Putamen (tissue), 1 donor: ENCODE measurements at regions not wholly inside any gene's neighbourhood (a gene's known extent, or its start where the extent isn't known, plus 50 kb on each side); places are given as distances from the start of the nearest gene placed in this dataset.

ENCODE experiments used
- DNase-seq: peaks from one replicate; pipeline ENCODE4 v3.0.0-alpha.2; 2016; ENCODE audit warnings: low spot score

- DNase-seq = no peak
Observed at GRCh38 chr4:35063031-35063570, 1181.2 kb downstream of the ARAP2 start.

GRCh38 chr4:35066406-35066805 lies 1177.9 kb downstream of the ARAP2 start:
- DNase-seq = no peak

- no peak for DNase-seq
Observed at GRCh38 chr4:35080799-35081198, 1163.5 kb downstream of the ARAP2 start.

DNA sequence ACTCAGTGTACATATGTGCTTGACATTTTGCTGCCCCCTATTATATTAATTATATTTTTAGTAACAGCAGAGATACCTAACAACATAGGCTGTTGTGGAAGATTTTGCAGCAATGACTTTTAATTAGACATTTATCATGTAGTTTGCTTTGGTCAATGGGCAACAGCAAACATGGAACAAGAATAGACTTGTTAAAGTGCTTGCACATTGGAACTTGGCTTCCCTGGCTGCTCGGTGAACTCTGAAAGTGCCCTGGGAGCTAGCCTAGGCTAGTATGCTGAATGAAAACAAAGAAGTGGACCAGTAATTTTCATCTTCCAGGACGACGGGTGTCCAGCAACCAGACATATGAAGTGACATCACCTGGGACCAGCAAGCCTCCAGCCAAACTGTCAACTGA lies 1157.1 kb downstream of the ARAP2 start:
- DNase-seq = no peak

GRCh38 chr4:35100932-35101331 lies 1143.4 kb downstream of the ARAP2 start:
- DNase-seq = no peak

GRCh38 chr4:35102066-35102465 lies 1142.2 kb downstream of the ARAP2 start:
- no peak for DNase-seq

- no peak for DNase-seq
Observed at GRCh38 chr4:35105486-35105885, 1138.8 kb downstream of the ARAP2 start.

DNA sequence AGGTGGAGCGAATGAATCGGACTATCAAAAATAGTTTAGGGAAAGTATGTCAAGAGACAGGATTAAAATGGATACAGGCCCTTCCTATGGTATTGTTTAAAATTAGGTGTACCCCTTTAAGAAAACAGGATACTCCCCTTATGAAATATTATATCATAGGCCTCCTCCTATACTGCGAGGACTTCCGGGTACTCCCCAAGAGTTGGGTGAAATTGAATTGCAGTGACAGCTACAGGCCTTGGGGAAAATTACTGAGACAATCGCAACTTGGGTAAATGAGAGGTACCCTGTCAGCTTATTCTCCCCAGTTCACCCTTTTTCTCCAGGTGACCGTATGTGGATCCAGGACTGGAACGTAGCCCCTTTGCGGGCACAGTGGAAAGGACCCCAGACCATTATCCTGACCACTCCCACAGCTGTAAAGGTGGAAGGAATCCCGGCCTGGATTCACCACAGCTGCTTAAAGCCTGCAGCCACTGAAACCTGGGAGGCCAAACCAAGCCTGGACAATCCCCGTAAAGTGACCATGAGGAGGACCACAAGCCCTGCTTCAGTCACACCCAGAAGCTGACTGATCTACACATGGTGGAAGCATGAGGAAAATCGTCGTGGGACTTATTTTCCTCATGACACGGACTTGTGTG lies 1138.1 kb downstream of the ARAP2 start:
- DNase-seq = no peak

DNA sequence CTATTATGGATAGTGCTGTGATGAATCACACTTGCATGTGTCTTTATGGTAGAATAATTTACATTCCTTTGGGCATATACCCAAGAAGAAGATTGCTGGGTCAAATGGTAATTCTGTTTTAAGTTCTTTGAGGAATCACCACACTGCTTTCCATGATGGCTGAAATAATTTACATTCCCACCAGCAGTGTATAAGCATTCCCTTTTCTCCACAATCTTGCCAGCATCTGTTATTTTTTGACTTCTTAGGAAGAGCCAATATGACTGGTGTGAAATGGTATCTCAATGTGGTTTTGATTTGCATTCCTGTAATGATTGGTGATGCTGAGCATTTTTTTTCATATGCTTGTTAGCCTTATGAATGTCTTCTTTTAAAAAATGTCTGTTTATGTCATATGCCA lies 1120.2 kb downstream of the ARAP2 start:
- DNase-seq = no peak

DNA sequence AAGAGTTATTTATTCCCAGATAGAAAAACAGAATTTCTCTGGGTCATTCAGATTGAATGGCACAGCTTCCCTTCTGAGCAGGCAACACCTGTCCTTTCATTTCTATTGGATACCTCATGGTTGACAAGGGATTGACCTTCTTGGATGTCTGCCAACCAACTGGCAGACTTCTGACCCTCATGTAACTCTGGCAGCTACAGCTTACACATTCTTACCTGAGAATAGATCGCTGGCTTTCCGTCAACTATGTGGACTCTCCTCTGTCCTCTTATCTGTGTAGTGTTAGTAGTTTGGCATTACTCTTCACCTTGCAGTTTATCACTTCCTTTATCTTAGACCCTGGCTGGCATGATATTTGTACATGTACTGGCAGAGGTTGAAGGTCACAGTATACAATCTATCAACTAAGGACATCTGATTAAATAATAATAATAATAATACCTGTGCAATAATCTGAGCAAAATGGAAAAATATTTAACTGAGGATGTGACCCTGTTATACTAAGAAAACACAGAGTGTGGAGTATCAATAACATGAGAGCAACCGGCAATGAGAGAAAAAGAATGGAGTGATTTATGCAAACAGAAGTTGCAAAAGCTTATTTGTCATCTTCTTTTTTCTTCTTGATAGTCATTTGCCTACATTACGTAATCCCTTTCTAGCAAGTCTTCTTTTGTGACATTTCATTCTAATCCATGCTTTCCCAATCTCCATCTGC lies 1118.2 kb downstream of the ARAP2 start:
- no peak for DNase-seq

DNA sequence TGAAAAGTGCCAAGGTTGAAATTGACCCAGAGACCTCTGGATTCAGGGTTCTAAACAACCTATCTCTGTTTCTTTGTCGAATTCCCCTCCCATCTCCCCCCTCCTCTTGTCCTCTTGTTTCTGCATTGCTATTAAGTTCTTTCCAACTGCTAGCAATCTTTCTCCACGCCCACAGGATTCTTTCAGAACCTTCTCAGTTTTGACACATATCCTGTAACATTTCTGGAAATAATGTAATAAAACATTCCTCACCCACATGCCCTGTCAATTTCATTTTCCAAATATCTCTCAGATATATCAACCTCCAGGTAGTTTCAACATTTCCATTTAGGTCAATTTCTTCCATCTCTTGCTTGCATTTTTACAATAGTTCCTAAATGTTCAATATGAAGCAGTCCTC lies 1105.9 kb downstream of the ARAP2 start:
- DNase-seq = peak; percentile 61

DNA sequence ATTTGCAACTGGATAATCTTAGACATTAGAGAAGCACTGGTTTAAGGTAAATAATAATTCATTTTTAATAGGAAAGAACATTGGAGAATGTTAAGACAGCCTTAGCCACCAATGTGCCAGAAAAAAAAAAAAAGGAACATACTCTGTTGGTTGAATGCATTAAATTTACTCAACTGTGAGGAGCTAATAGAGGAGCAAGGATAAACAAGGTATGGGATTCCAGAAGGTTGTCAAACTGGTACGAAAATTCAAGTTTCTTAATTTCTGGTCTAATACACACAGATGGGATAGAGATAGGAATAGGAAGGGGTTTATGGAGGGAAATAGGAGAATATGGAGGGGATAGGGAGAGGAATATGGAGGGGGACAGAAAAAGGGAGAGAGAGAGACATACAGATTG lies 1096.6 kb downstream of the ARAP2 start:
- DNase-seq = no peak

DNA sequence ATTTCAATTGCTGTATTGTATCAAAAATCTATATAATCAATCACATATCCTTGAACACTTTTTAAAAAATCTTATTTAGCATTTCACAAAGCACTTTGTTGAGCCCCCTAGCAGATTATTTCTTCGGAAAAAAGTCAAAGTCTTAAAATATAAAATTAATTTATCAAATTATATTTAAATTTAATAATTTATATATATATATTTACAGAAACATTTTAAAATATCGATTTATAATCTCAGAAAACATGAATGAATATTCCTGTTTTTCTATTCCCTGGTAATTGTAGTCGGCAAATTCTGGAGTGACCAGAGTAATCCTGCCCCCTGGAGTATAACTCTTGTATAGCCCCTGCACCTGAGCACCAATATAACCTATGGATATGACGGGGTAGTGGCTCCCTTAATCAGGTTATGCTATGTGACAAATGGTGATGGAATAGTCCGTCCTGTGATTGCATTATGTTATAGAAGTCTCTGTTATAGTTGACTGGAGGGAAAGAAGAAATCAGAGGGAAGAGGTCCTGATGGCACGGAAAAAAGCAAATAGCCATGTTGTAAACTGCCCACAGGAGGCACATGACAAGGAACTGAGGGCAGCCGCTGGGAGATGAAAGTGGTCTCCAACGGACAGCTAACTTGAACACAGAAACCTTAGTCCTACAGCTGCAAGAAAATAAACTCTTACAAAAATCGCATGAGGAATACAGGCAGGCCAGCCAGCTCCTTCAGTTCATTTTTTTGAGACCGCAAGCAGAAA lies 1092.3 kb downstream of the ARAP2 start:
- DNase-seq = no peak

GRCh38 chr4:35163168-35163567 lies 1081.1 kb downstream of the ARAP2 start:
- DNase-seq = no peak

- DNase-seq = no peak
Observed at GRCh38 chr4:35164063-35164462, 1080.3 kb downstream of the ARAP2 start.

DNA sequence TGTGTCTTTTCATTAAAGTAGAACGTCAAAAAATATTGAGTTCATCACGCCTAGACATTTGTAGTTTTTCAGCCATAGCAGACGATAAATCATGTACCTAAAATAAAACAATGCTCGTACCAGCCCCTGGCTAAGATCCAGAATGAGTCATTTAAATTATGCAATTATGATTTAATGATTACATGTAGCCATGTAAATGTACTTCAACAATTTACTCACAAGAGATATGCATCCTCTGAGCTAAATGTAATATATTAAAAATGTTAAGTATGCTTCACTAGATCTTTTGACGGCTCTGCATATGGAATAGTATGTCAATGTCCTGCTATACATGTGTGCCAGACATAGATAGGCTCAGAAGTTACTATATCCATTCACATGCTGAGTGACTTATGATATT lies 1077.8 kb downstream of the ARAP2 start:
- DNase-seq = no peak

DNA sequence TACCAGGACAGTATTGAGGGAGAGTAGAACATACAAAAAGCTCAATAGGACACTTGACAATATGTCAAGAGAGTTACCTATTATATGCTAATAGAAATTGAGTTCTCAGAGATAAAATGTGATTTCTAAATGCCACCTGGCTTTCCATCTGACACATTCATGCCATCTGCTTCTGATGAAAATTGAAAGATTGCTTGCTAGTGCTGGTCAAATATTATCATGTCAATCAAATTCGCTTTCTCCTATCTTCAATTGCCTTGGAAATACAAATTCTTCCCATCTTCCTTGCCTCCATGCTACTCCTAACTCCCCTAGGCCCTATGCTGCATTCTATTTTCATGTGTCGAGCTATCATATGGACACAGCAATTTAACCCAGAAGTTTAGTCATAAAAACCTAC lies 1076.9 kb downstream of the ARAP2 start:
- no peak for DNase-seq

- no peak for DNase-seq
Observed at GRCh38 chr4:35175487-35175886, 1068.8 kb downstream of the ARAP2 start.

DNA sequence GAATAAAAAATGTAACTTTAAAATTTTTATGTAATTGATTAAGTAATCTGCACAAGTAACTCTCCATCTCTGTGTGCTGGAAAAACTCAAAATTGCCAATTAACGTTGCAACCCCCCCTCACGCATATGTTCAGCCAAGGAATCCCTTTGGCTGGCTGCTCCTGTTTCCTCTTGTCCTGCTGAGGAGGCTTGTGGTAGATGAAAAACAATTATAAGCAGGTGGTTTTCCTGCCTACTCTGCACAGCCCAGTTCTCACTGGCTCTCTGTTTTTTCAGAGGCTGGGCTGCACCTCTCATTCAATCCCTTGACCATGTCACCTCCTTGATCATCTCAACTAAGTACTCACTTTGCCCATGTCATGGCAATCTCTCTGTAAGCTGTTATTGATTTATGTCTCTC lies 1068.4 kb downstream of the ARAP2 start:
- no peak for DNase-seq

DNA sequence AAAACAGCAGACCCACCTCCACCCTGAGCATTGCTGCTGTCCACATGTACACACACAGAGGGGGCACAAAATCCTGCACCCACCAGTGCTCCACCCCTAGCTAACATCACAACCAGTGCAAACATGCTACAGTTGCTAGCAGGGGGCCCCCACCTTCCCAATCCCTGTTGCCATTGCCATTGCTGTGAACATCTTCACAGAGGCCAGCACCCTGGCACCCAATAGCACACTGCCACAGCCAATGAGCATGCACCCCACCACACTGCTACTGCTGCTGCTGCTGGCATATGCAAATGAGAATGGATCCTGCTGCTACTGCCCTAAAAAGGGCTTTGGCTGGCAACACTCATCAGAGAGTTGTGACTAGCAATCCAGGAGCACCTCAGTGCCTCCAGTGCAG lies 1061.9 kb downstream of the ARAP2 start:
- no peak for DNase-seq

DNA sequence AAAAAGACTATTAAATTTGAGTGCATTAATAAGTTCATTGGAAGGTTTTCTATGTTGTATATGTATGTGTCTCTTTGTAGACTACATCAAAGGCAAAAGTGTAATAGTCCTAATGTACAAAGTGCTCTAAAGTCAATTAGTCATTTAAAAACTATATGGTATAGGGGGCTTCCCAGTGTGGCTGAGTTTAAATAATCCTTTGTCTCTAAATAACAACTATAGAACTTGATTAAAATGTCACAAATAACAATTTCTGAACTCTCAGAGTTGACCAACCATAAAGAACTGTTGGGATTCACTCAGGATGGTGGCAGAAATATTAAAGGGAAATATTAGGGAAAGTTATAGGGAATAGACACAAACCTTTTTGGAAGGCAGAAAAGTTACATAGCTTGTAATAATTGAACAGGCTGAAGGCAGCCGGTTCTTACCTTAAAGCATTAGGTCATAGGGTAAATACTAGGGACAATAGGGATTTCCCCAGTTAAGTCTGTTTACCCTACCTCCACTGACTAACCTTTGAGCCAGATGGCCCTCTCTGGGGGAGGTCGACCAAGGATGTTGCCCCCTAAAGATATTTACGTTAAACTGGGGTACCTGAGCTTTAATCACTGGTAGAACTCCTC lies 1054.2 kb downstream of the ARAP2 start:
- DNase-seq = no peak

DNA sequence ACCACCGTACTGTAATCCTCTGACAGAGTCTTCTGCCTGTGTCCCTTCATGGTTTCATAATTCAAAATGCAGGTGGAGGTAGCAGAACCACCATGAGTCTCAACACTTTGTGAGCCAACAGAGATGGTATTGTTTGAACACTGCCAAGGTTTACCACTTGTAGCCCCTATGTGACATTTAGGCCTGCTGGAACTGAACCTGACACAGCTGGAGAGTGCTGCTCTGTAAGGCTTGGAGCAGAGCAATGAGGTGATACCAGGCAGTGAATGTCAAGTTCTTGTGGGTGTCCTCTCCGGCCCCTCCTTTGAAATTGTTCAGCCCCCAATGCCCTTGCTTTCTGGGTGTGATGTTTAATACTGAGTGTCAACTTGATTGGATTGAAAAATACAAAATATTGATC lies 1042.9 kb downstream of the ARAP2 start:
- no peak for DNase-seq

GRCh38 chr4:35216636-35217035 lies 1027.7 kb downstream of the ARAP2 start:
- DNase-seq = no peak
